ENCODE measurements at regions not wholly inside any gene's neighbourhood (a gene's known extent, or its start where the extent isn't known, plus 50 kb on each side); places are given as distances from the start of the nearest gene placed in this dataset.
A peak's percentile ranks its signal among the peaks of the same experiment; 100 is the strongest.

DNA sequence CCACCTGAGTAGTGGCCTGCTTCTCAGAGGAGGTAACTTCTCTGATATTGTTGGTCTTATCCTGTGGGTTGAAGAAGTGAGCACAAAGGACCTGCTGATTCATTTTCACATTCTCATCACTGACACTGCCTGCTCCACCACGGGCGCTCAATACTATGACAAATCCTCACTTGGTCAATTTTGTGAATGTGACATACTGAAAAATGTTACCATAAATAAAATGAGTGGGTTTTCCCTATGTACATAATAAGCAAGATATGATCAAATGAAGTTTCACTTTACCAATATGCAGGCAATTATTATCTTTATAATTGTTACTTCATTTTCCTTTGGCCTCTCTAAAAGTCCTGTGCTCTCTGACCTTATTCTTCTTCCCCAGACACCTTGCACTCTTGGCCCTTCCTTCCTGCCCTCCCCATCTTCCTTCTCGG lies 71.5 kb upstream of the RIPOR2 start:
- H3K36me3 Mint-ChIP-seq (ENCODE audit: low read depth), result no peaks in the 10 kb centered on the region
- peaks cover 61% of the 10 kb centered on the region for H3K4me1 Mint-ChIP-seq (ENCODE audit: low read depth)
- no peak for TF ChIP-seq CTCF (IDR thresholded peaks at IDR 0.05)
- H3K27me3 Mint-ChIP-seq (ENCODE audit: insufficient read depth), result no peaks in the 10 kb centered on the region
- no peaks in the 10 kb centered on the region for H3K9me3 Mint-ChIP-seq
- H3K27ac Mint-ChIP-seq, result peak overlapping the region; percentile 12; the same call in 1 of the 2 replicates
- no peak overlapping the region for H3K4me3 Mint-ChIP-seq
- no peak for DNase-seq

DNA sequence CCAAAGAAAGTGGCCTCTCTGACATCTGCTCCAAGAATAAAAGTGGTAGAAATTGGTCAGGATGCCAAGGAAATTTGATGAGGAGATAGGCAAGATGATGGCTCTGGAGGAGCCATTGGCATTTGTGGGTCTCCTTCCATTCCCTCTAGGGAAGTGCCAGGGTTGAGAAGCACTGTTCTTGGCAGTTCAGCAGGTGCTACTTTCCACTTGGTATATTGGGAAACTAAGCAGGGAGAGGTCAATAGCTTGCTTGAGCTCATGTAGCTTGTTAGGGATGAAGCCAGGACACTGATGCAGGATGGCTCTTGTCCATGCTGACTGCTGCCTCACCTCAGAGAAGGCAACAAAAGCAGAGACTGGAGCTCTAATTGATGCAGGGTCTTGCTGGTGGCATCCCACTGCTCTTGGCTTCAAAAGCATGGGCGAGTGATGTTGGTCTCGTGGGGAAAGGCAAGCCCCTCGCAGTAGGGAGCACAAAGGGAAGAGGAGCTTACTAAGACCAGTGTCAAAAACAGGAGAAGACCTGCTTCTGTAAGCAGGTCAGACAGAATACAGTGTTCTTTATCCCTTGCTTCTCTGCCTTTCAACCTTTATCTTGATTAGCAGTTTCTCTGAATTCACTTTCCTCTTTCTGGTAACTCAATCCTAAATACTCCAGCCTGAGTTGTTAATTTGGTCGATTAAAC lies 73.1 kb upstream of the RIPOR2 start:
- no peaks in the 10 kb centered on the region for H3K27me3 Mint-ChIP-seq (ENCODE audit: insufficient read depth)
- no peak overlapping the region for H3K4me3 Mint-ChIP-seq
- no peak for DNase-seq
- H3K27ac Mint-ChIP-seq, result no peak overlapping the region
- H3K9me3 Mint-ChIP-seq, result no peaks in the 10 kb centered on the region
- peaks cover 77% of the 10 kb centered on the region for H3K4me1 Mint-ChIP-seq (ENCODE audit: low read depth)
- TF ChIP-seq CTCF (IDR thresholded peaks at IDR 0.05), result no peak
- no peaks in the 10 kb centered on the region for H3K36me3 Mint-ChIP-seq (ENCODE audit: low read depth)

- H3K27ac Mint-ChIP-seq, result no peak overlapping the region
- peaks cover 82% of the 10 kb centered on the region for H3K4me1 Mint-ChIP-seq (ENCODE audit: low read depth)
- no peak overlapping the region for H3K4me3 Mint-ChIP-seq
- no peak for TF ChIP-seq CTCF (IDR thresholded peaks at IDR 0.05)
- no peak for DNase-seq
- no peaks in the 10 kb centered on the region for H3K27me3 Mint-ChIP-seq (ENCODE audit: insufficient read depth)
- no peaks in the 10 kb centered on the region for H3K9me3 Mint-ChIP-seq
- H3K36me3 Mint-ChIP-seq (ENCODE audit: low read depth), result no peaks in the 10 kb centered on the region
Observed at GRCh38 chr6:25009393-25009710, 73.6 kb upstream of the RIPOR2 start.

- H3K27ac Mint-ChIP-seq, result 0 out of 2 replicates have a peak overlapping the region, but pooled peaks have one; percentile 23
- no peak for DNase-seq
- no peaks in the 10 kb centered on the region for H3K27me3 Mint-ChIP-seq (ENCODE audit: insufficient read depth)
- H3K4me1 Mint-ChIP-seq (ENCODE audit: low read depth), result peaks cover 84% of the 10 kb centered on the region
- no peak for TF ChIP-seq CTCF (IDR thresholded peaks at IDR 0.05)
- H3K4me3 Mint-ChIP-seq, result no peak overlapping the region
- H3K9me3 Mint-ChIP-seq, result no peaks in the 10 kb centered on the region
- H3K36me3 Mint-ChIP-seq (ENCODE audit: low read depth), result no peaks in the 10 kb centered on the region
Observed at GRCh38 chr6:25010176-25010575, 74.4 kb upstream of the RIPOR2 start.

- Mint-ChIP-seq H3K4me1 (ENCODE audit: low read depth) (peaks cover 85% of the 10 kb centered on the region), H3K36me3 (ENCODE audit: low read depth) (no peaks in the 10 kb centered on the region), H3K27me3 (ENCODE audit: insufficient read depth) (no peaks in the 10 kb centered on the region), H3K4me3 (peak overlapping the region; percentile 53), H3K27ac (peak overlapping the region; percentile 75), H3K9me3 (no peaks in the 10 kb centered on the region)
- no peak for TF ChIP-seq CTCF (IDR thresholded peaks at IDR 0.05)
- peak; percentile 37 for DNase-seq
Observed at GRCh38 chr6:25010902-25011625, 75.3 kb upstream of the RIPOR2 start.
